Activated CD4-positive, alpha-beta T cell treated with anti-CD3 and anti-CD28 coated beads, Interleukin-2, amount 50 U/mL, for 48 hours (primary cell): ENCODE measurements at regions not wholly inside any gene's neighbourhood (a gene's known extent, or its start where the extent isn't known, plus 50 kb on each side); places are given as distances from the start of the nearest gene placed in this dataset.

Source experiments
- DNase-seq, 2 experiments: peaks; one replicate each; pipeline ENCODE4 v3.0.0-alpha.2; 2020

- DNase-seq = no peak
These were observed 373.3 kb upstream of the DIAPH2 start for GRCh38 chrX:96311366-96311765.

DNA sequence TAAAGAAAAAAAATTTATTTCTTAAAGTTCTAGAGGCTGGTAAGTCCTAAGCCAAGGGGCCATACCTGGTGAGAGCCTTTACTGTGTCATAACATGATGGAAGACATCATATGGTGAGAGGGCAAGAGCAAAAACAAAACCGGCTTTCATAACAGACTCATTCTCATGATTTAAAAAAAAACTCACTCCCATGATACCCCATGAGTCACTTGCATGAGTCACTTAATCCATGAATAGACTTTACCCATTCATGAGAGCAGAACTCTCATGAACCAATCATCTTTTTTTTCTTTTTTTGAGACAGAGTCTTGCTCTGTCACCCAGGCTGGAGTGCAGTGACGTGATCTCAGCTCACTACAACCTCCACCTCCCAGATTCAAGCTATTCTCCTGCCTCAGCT lies 369.7 kb upstream of the DIAPH2 start:
- no peak for DNase-seq

- no peak for DNase-seq
These were observed 322.8 kb upstream of the DIAPH2 start for GRCh38 chrX:96361844-96362243.

DNA sequence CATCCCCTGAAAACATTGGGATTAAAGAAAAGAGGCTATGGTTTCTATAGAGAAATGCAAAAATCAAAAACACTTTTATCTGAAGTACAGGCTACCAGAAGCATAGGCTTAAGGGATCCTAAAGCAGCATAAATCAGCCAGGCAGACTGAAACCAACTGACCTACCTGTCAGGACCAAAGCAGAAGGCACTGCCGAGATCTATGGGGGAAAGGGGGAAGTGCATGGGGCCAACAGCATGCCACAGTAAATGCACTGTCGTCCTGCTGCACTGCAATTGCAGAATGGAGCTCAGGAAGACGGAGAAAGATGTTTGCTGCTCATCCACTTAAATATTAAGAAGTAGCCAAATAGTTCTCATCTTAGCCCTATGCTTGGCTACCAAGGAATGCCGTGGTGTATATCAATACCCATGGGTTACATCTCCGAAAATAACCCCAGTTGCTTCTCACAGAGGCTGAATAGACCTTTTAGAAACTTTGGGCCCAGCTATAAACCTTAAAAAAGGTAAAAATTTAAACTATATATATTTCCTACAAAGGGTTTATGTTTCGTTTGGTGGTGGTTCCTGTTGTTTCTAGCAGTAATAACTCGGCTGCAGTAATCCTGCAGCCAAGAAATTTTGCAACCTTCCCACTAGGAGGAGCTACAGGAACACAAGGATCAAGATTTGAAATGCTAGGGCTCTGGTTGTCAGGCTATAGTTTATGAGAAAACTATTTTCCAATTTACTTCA lies 312.2 kb upstream of the DIAPH2 start:
- no peak for DNase-seq

DNA sequence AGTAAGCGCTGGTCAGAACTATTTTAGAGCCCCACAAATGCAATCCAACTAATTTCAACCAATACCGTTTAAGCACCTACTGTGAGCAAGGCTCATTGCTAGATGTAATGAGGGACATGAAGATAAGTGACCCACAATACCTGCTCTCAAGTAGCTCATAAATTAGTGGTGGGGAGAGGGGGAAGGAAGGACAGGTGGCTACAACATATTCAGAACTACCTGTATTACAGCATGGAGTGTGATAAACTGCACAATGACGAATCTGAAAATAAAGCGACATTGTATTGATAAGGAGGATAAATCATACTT lies 311.6 kb upstream of the DIAPH2 start:
- DNase-seq = no peak

DNA sequence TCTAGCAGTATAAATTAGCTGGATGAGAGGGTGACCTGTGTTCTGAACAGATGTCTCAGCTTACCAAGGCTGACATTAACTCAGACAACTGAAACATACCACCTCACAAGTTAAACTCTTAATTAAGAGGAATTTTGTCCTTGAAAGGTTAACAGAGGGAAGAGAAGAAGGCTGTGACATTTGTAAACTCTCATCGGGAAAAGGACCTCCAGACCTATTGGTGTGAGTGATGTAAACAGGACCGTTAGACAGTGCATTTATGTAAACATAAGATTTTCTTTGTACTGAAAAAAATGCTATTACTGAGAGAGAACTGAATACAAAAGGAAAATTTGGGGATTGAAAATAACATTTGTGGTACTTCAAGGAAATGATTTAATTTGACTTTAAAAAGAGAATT lies 308.4 kb upstream of the DIAPH2 start:
- no peak for DNase-seq

GRCh38 chrX:96379951-96380350 lies 304.7 kb upstream of the DIAPH2 start:
- no peak for DNase-seq

GRCh38 chrX:96382018-96382417 lies 302.6 kb upstream of the DIAPH2 start:
- DNase-seq = no peak

DNA sequence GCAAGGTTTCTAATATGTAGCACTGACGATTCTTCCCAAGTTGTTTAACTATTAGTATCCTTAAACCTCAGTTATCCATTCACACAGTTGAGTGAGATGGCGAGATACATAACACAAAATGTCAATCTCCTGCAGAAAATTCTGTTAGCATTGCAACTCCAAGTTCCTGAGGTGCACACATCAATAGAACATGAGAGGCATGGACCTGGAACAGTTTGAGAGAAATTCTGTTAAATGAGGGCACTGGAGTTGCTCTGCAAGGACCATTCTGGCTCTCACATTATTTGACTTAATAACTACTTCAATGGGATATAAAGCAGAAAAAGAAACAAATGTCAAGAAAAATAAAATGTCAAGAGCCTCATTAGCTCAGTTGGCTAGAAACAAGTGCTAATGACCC lies 301.2 kb upstream of the DIAPH2 start:
- DNase-seq = no peak

DNA sequence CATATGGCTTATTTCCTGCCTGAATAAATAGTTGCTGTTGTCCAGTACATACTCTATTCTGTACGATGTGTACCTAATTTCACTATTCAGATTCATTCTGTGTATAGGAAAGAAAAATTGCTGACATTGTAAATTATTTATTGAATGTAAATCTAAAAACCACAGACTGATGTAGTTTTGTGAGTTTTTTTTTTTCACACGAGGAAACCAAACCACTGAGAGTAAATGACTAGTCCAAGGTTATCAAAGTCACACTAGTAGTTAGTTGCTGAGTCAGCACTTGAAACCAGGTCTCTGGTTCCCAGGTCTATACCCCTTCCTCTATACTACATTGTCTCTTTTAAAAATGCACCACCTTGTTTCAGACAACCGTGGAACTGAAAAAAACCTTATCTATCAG lies 298.3 kb upstream of the DIAPH2 start:
- DNase-seq = no peak

DNA sequence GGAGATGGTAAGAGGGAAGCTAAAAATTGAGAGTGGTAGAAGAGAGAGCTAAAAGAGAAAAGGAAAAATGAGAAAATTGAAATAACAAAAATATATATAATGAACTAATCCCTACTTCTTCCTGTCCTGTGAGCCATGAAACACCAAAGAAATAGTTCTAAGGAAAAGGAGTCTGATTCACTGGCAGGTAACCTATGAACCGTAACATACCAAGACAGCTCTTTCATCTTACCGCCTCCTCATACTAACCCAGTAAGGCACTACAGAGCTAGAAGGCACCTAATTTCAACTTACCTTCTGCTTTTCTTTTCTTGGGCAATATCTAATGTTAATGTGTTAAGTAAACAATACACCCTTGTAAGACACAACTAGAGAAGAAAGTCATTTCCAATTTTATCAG lies 297.7 kb upstream of the DIAPH2 start:
- no peak for DNase-seq

DNA sequence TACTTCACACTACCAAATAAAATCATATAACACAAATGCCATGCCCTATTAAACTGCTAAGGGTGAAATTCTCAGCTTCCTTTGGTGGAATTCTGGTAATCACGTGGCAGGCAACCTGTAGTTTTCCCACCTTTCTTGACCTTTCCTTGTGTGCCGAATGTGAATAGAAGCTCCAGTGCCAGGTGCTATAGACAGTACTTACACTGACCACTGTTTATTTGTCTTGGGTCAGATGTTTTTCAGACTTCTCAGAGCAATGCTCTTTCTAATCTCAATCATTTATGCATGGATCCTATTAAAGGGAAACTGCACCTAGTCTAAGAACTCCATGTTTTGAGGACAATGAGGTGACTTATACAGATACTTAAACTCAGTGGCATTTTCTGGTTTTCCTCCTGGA lies 296.8 kb upstream of the DIAPH2 start:
- no peak for DNase-seq

- DNase-seq = no peak
These were observed 295.2 kb upstream of the DIAPH2 start for GRCh38 chrX:96389281-96390047.

DNA sequence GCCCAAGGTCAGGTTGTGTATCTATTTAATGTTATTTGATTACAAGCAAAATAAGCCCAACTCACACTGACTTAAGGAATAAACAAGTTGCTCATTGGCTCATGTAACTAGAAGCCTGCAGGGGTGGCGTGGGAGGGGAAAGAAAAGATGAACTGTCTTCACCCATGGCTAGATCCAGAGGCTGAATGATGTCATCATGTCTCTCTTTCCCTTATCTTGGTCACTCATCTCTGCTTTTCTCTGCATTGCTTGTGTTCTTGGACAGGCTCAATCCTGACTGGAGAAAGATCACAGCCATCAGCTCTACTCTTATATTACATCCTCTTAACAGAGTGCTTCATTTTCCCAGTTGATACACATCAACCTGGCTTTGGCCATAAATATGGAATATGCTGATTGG lies 290.0 kb upstream of the DIAPH2 start:
- no peak for DNase-seq

DNA sequence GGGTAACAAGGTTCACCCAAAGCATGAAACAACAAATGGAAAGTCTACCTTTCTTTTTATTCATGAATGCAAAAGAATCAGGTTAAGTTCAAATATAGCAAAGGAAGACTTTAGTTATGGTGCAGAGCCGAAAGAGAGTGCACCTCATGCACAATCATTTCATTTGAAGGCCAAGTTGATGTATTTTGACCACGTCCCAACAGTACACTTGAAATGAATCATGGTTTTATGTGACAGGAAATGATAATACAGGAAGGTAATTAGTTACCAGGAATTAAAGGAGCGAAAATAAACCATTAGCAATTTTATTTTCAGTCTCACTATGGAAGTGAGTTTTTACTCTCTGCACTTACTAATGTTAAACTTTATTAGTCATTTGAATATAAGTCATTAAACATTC lies 281.2 kb upstream of the DIAPH2 start:
- DNase-seq = no peak

GRCh38 chrX:96405842-96406241 lies 278.8 kb upstream of the DIAPH2 start:
- no peak for DNase-seq

GRCh38 chrX:96407072-96407471 lies 277.6 kb upstream of the DIAPH2 start:
- no peak for DNase-seq

DNA sequence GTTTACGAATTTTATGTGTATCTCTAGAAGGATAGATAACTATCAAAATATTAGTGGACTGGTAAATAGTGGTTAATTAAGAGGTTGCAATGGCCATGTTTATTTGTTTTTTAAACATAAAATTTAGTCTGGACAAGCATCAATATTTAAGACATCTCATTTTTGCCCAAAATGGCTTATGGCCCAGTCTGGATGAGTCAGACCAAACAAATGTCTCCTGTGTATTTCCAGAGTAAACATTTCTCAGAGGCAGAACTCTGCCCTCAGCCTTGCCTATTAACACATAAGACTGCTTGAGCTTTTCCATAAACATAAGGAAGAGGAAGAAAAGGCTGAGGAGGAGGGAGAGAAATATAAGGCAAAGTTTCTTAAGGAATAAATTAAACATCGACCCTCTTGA lies 277.1 kb upstream of the DIAPH2 start:
- DNase-seq = no peak

DNA sequence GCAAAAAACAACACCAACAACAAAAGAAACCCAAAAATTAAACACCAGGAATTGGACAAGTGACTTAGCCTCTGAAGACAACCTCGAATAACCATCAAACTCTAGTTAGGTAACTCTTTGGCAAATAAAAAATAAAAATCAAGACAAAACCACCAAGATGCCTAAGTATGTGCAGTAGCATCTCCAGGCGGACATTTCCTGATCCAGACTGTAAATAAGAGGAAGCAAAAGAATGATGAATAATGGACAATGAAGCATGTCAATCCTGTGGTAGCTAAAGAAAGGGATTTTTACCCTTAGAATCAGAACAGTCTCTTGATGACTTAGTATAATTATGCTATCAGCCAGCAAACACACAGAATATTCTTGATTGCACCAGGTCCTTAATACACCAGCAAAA lies 276.7 kb upstream of the DIAPH2 start:
- no peak for DNase-seq

GRCh38 chrX:96410927-96411326 lies 273.7 kb upstream of the DIAPH2 start:
- DNase-seq = no peak

DNA sequence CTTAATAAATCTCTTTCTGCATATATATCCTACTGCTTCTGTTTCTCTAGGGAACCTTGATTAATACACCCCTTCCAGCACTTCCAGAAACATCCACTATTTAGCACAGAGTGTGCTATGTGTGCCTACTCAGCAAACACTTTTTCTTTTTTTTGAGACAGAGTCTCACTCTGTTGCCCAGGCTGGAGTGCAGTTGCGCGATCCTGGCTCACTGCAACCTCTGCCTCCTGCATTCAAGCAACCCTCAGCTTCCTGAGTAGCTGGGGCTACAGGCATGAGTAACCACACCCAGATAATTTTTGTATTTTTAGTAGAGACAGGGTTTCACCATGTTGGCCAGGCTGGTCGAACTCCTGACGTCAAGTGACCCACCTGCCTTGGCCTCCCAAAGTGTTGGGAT lies 266.9 kb upstream of the DIAPH2 start:
- DNase-seq = no peak

DNA sequence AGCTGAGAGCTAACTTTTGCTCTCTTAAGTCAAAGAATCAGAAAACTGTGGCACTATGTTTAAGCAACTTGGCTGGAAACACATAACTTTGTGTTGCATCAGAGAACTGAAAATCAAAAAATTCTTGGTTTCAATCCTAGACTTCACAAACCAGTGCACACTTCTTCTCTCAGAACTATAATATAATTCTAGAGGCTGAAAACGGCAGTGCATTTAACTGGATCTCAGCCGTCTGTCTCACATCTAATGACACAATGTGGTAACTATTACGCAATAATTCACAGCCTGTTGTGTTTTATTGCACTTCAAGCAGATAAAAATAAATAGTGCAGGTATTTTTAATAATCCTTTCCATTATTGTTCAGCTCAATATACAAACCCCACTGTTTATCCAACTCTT lies 260.6 kb upstream of the DIAPH2 start:
- DNase-seq = no peak

DNA sequence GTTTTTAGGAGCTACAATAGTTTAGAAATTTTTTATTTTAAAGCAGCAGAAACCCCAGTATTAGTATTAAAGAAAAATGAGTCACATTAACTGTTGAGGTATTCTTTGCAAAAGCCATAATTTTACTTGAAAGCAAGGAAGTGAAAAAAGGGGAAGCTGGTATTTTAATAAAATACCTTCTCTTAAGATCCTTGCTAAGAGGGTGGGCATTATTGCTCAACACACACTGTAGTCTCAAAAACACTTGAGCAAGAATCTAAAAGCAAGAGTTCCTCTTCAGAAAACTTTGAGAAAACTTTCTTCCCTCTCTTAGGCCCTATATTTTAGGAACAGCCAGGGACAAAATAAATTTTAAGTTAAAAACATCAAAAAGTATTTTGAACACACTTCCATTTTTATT lies 259.4 kb upstream of the DIAPH2 start:
- no peak for DNase-seq

GRCh38 chrX:96430756-96431455 lies 253.7 kb upstream of the DIAPH2 start:
- DNase-seq = no peak
